ENCODE measurements at regions not wholly inside any gene's neighbourhood (a gene's known extent, or its start where the extent isn't known, plus 50 kb on each side); places are given as distances from the start of the nearest gene placed in this dataset.

- WGBS, 2 donors = 97 to 98% methylated on average over 6 of the region's 6 CpGs
These were observed 233.2 kb upstream of the SOX4 start for GRCh38 chr6:21360336-21360735.

GRCh38 chr6:21367148-21367547, 226.4 kb upstream of the SOX4 start:
- H3K36me3 ChIP-seq (ENCODE audit: low read depth, missing control alignments) = no peaks in the 10 kb centered on the region
- no peak overlapping the region for H3K27ac ChIP-seq
- DNase-seq = no peak
- H3K9me3 ChIP-seq = no peaks in the 10 kb centered on the region
- H3K27me3 ChIP-seq = no peaks in the 10 kb centered on the region
- WGBS, 2 donors = 96 to 100% methylated on average over 2 to 4 of the region's 4 CpGs
- TF ChIP-seq POLR2A (IDR thresholded peaks at IDR 0.05) (no peak), CTCF (IDR thresholded peaks at IDR 0.05) (no peak)
- H3K4me1 ChIP-seq = no peaks in the 10 kb centered on the region
- intact Hi-C loops (cut with DNase I; ENCODE audit: low total_unique reads) = no loop called here
- no peak overlapping the region for H3K4me3 ChIP-seq

More at GRCh38 chr6:21360336-21360735, 233.2 kb upstream of the SOX4 start:
- Histone ChIP-seq H3K36me3 (ENCODE audit: low read depth, missing control alignments) (no peaks in the 10 kb centered on the region), H3K27me3 (no peaks in the 10 kb centered on the region), H3K27ac (no peak overlapping the region), H3K4me1 (no peaks in the 10 kb centered on the region), H3K9me3 (no peaks in the 10 kb centered on the region), H3K4me3 (no peak overlapping the region)
- TF ChIP-seq POLR2A (IDR thresholded peaks at IDR 0.05) (no peak), CTCF (IDR thresholded peaks at IDR 0.05) (no peak)
- DNase-seq = no peak
- intact Hi-C loops (cut with DNase I; ENCODE audit: low total_unique reads) = no loop called here

GRCh38 chr6:21367649-21368154, 225.8 kb upstream of the SOX4 start:
- TF ChIP-seq POLR2A (IDR thresholded peaks at IDR 0.05) (no peak), CTCF (IDR thresholded peaks at IDR 0.05) (no peak)
- Histone ChIP-seq H3K36me3 (ENCODE audit: low read depth, missing control alignments) (no peaks in the 10 kb centered on the region), H3K27ac (no peak overlapping the region), H3K4me3 (no peak overlapping the region), H3K4me1 (no peaks in the 10 kb centered on the region), H3K9me3 (no peaks in the 10 kb centered on the region), H3K27me3 (no peaks in the 10 kb centered on the region)
- intact Hi-C loops (cut with DNase I; ENCODE audit: low total_unique reads) = no loop called here
- WGBS, 2 donors = 79 to 91% methylated on average over 3 of the region's 3 CpGs
- DNase-seq = no peak

- intact Hi-C loops (cut with DNase I; ENCODE audit: low total_unique reads) = no loop called here
- WGBS, 2 donors = 56 to 73% methylated on average over 1 of the region's 1 CpG
- no peak for DNase-seq
- Histone ChIP-seq H3K4me1 (no peaks in the 10 kb centered on the region), H3K9me3 (no peaks in the 10 kb centered on the region), H3K4me3 (no peak overlapping the region), H3K27me3 (no peaks in the 10 kb centered on the region), H3K36me3 (ENCODE audit: low read depth, missing control alignments) (no peaks in the 10 kb centered on the region), H3K27ac (no peak overlapping the region)
- TF ChIP-seq POLR2A (IDR thresholded peaks at IDR 0.05) (no peak), CTCF (IDR thresholded peaks at IDR 0.05) (no peak)
These were observed 222.5 kb upstream of the SOX4 start for GRCh38 chr6:21371061-21371460.

GRCh38 chr6:21371676-21372171, 221.8 kb upstream of the SOX4 start:
- TF ChIP-seq CTCF (IDR thresholded peaks at IDR 0.05) = no peak
- TF ChIP-seq POLR2A (IDR thresholded peaks at IDR 0.05) = no peak
- H3K27me3 ChIP-seq = no peaks in the 10 kb centered on the region
- 36 to 40% methylated on average over 6 of the region's 6 CpGs for WGBS, 2 donors
- intact Hi-C loops (cut with DNase I; ENCODE audit: low total_unique reads) = no loop called here
- no peak overlapping the region for H3K4me3 ChIP-seq
- DNase-seq = no peak
- no peak overlapping the region for H3K27ac ChIP-seq
- H3K9me3 ChIP-seq = no peaks in the 10 kb centered on the region
- H3K4me1 ChIP-seq = no peaks in the 10 kb centered on the region
- H3K36me3 ChIP-seq (ENCODE audit: low read depth, missing control alignments) = no peaks in the 10 kb centered on the region
